Type B pancreatic cell (in vitro differentiated cells): ENCODE measurements at regions not wholly inside any gene's neighbourhood (a gene's known extent, or its start where the extent isn't known, plus 50 kb on each side); places are given as distances from the start of the nearest gene placed in this dataset.

Experiments used
- DNase-seq: peaks from one replicate; pipeline ENCODE4 v3.0.0; 2021; ENCODE audit warnings: mixed read lengths; ENCODE audit not compliant: unreplicated experiment; ENCODE audit errors: extremely low spot score
- H3K27ac Mint-ChIP-seq: 2 replicates; pipeline ENCODE4 v1.8.0; 2021; ENCODE audit warnings: mild to moderate bottlenecking, mixed read lengths
- H3K27me3 Mint-ChIP-seq: 2 replicates; pipeline ENCODE4 v1.8.0; 2021; ENCODE audit warnings: mixed read lengths
- H3K36me3 Mint-ChIP-seq: 2 replicates; pipeline ENCODE4 v1.8.0; 2021; ENCODE audit warnings: mixed read lengths
- H3K4me1 Mint-ChIP-seq: one replicate; pipeline ENCODE4 v1.8.0; 2021; ENCODE audit warnings: mixed read lengths; ENCODE audit not compliant: unreplicated experiment
- H3K4me3 Mint-ChIP-seq: 2 replicates; pipeline ENCODE4 v1.8.0; 2021; ENCODE audit warnings: mild to moderate bottlenecking, mixed read lengths
- H3K9me3 Mint-ChIP-seq: 2 replicates; pipeline ENCODE4 v1.8.0; 2021; ENCODE audit warnings: mixed read lengths
- CTCF ChIP-seq: fragments of 200-600 bp; sonication (generic); conservative IDR thresholded peaks from 2 replicates; pipeline ENCODE4 v1.5.0; 2021; ENCODE audit warnings: antibody characterized with exemption, mild to moderate bottlenecking

- Mint-ChIP-seq H3K4me3 (no peak overlapping the region), H3K4me1 (no peaks in the 10 kb centered on the region), H3K36me3 (no peaks in the 10 kb centered on the region), H3K9me3 (no peaks in the 10 kb centered on the region), H3K27ac (no peak overlapping the region), H3K27me3 (peaks cover 16% of the 10 kb centered on the region)
- no peak for DNase-seq
- no peak for TF ChIP-seq CTCF
These were observed 52.0 kb upstream of the VWC2 start for GRCh38 chr7:49721441-49721840.
